ENCODE measurements at regions not wholly inside any gene's neighbourhood (a gene's known extent, or its start where the extent isn't known, plus 50 kb on each side); places are given as distances from the start of the nearest gene placed in this dataset.

DNA sequence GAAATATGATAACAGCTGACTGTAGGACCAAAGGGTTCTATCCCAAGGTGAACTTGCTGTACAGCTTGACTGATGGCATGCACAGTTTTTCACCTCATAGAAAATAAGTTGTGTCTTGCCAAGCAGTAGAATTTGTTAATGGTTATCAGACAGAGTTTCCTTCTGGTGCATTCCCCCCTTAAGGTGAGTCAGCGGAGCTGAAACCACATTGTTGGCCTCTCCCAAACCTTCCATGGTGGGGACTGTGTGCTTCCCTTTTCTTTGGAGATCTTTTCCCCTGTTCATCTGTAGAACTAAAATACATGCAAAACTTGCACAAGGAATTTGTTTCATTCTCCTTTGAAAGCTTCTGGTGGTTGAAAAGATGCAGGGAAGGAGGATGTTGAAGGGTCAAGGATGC is 179.8 kb downstream of the FGF1 start:
- TF ChIP-seq POLR2A (IDR thresholded peaks at IDR 0.05) (no peak), CTCF (IDR thresholded peaks at IDR 0.05) (no peak)

All from heart left ventricle (tissue), 13 donors.